Fibroblast of the aortic adventitia (primary cell): ENCODE measurements at regions not wholly inside any gene's neighbourhood (a gene's known extent, or its start where the extent isn't known, plus 50 kb on each side); places are given as distances from the start of the nearest gene placed in this dataset.
A peak's percentile ranks its signal among the peaks of the same experiment; 100 is the strongest.

Source experiments
- DNase-seq: peaks from one replicate; pipeline ENCODE4 v3.0.0-alpha.2; 2010; ENCODE audit warnings: low read depth
- H3K4me3 ChIP-seq: 2 replicates; pipeline ENCODE4 v1.5.1; 2011; ENCODE audit warnings: low read depth, mild to moderate bottlenecking, control low read depth, low read length, moderate library complexity
- CTCF ChIP-seq: IDR thresholded peaks from 2 replicates; pipeline ENCODE4 v1.5.1; 2011; ENCODE audit warnings: mild to moderate bottlenecking, low read length, control low read depth, inconsistent platforms; ENCODE audit not compliant: insufficient read depth

- DNase-seq = peak; percentile 50
- H3K4me3 ChIP-seq = no peak overlapping the region
- TF ChIP-seq CTCF = no peak
Observed at GRCh38 chr2:161033059-161033660, 127.1 kb upstream of the TANK start.

GRCh38 chr2:161036926-161037325, 123.3 kb upstream of the TANK start:
- no peak overlapping the region for H3K4me3 ChIP-seq
- no peak for TF ChIP-seq CTCF
- DNase-seq = no peak

- DNase-seq = no peak
- H3K4me3 ChIP-seq = no peak overlapping the region
Observed at GRCh38 chr2:161039071-161039470, 121.2 kb upstream of the TANK start.

GRCh38 chr2:161041356-161041755, 118.9 kb upstream of the TANK start:
- peak; percentile 23 for DNase-seq
- no peak for TF ChIP-seq CTCF

More at GRCh38 chr2:161039071-161039470, 121.2 kb upstream of the TANK start:
- TF ChIP-seq CTCF = no peak

GRCh38 chr2:161042990-161043625, 117.1 kb upstream of the TANK start:
- TF ChIP-seq CTCF = no peak
- no peak overlapping the region for H3K4me3 ChIP-seq
- DNase-seq = no peak

More at GRCh38 chr2:161041356-161041755, 118.9 kb upstream of the TANK start:
- H3K4me3 ChIP-seq = no peak overlapping the region

GRCh38 chr2:161044095-161044865, 115.9 kb upstream of the TANK start:
- no peak for TF ChIP-seq CTCF
- H3K4me3 ChIP-seq = no peak overlapping the region
- peak; percentile 46 for DNase-seq
